IMR-90 (cell line): ENCODE measurements at regions not wholly inside any gene's neighbourhood (a gene's known extent, or its start where the extent isn't known, plus 50 kb on each side); places are given as distances from the start of the nearest gene placed in this dataset.

Experiments used
- BHLHE40 ChIP-seq: fragments of 150-350 bp; IDR thresholded peaks from 2 replicates; pipeline ENCODE4 v1.6.1; 2016; ENCODE audit warnings: mild to moderate bottlenecking, low read depth, low read length
- CEBPB ChIP-seq: IDR thresholded peaks from 2 replicates; pipeline ENCODE4 v1.6.1; 2012; ENCODE audit warnings: low read depth, low read length, improper control_type of control experiment
- FOS ChIP-seq: fragments of 150-350 bp; IDR thresholded peaks from 2 replicates; pipeline ENCODE4 v1.6.1; 2016; ENCODE audit warnings: low read depth, low read length
- MAZ ChIP-seq: IDR thresholded peaks from 2 replicates; pipeline ENCODE4 v1.6.1; 2012; ENCODE audit warnings: low read depth, mild to moderate bottlenecking, low read length, improper control_type of control experiment, moderate library complexity, borderline replicate concordance
- MXI1 ChIP-seq: IDR thresholded peaks from 2 replicates; pipeline ENCODE4 v1.6.1; 2012; ENCODE audit warnings: low read depth, mild to moderate bottlenecking, low read length, moderate library complexity, borderline replicate concordance
- NFE2L2 ChIP-seq: fragments of 150-350 bp; IDR thresholded peaks from 2 replicates; pipeline ENCODE4 v1.6.1; 2016; ENCODE audit warnings: low read depth, mild to moderate bottlenecking, low read length
- POLR2A ChIP-seq: IDR thresholded peaks from 2 replicates; pipeline ENCODE4 v1.6.1; 2012; ENCODE audit warnings: mild to moderate bottlenecking, low read depth, low read length
- RAD21 ChIP-seq: IDR thresholded peaks from 2 replicates; pipeline ENCODE4 v1.6.1; 2012; ENCODE audit warnings: low read length, improper control_type of control experiment
- RCOR1 ChIP-seq: IDR thresholded peaks from 2 replicates; pipeline ENCODE4 v1.6.1; 2012; ENCODE audit warnings: mild to moderate bottlenecking, low read length, improper control_type of control experiment; ENCODE audit not compliant: insufficient replicate concordance
- RFX5 ChIP-seq: IDR thresholded peaks from 2 replicates; pipeline ENCODE4 v1.8.0; 2012; ENCODE audit warnings: low read depth, mild to moderate bottlenecking, low read length, moderate library complexity
- SMC3 ChIP-seq: fragments of 150-350 bp; IDR thresholded peaks from 2 replicates; pipeline ENCODE4 v1.6.1; 2016; ENCODE audit warnings: low read depth, mild to moderate bottlenecking, antibody characterized with exemption, low read length, moderate library complexity
- TF ChIP-seq, protein P1 (sequence below): conservative IDR thresholded peaks from 2 replicates; pipeline ENCODE4 v1.5.1; 2012; ENCODE audit warnings: mild to moderate bottlenecking, low read depth, low read length, improper control_type of control experiment
- TF ChIP-seq, protein P2 (sequence below): fragments of 150-350 bp; IDR thresholded peaks from 2 replicates; pipeline ENCODE4 v1.6.1; 2017; ENCODE audit warnings: mild to moderate bottlenecking, antibody characterized with exemption, low read length, low read depth
- TF ChIP-seq, protein P3 (sequence below): fragments of 150-350 bp; IDR thresholded peaks from 2 replicates; pipeline ENCODE4 v1.6.1; 2016; ENCODE audit warnings: low read depth, mild to moderate bottlenecking, low read length, moderate library complexity, borderline replicate concordance

DNA sequence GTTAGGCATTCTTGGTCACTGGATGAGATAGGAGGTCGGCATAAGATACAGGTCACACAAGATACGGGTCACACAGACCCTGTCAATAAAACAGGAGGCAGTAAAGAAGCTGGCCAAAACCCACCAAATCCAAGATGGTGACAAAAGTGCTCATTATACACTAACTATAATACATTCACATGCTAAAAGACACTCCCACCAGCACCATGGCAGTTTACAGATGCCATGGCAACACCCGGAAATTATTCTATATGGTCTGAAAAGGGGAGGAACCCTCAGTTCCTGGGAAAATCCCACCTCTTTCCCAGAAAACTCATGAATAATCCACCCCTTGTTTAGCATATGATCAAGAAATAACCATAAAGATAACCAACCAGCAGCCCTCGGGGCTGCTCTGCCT, 56.0 kb upstream of the PTPRM start:
- TF ChIP-seq, protein P1, sequence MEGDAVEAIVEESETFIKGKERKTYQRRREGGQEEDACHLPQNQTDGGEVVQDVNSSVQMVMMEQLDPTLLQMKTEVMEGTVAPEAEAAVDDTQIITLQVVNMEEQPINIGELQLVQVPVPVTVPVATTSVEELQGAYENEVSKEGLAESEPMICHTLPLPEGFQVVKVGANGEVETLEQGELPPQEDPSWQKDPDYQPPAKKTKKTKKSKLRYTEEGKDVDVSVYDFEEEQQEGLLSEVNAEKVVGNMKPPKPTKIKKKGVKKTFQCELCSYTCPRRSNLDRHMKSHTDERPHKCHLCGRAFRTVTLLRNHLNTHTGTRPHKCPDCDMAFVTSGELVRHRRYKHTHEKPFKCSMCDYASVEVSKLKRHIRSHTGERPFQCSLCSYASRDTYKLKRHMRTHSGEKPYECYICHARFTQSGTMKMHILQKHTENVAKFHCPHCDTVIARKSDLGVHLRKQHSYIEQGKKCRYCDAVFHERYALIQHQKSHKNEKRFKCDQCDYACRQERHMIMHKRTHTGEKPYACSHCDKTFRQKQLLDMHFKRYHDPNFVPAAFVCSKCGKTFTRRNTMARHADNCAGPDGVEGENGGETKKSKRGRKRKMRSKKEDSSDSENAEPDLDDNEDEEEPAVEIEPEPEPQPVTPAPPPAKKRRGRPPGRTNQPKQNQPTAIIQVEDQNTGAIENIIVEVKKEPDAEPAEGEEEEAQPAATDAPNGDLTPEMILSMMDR = no peak
- TF ChIP-seq POLR2A = no peak
- TF ChIP-seq, protein P2, sequence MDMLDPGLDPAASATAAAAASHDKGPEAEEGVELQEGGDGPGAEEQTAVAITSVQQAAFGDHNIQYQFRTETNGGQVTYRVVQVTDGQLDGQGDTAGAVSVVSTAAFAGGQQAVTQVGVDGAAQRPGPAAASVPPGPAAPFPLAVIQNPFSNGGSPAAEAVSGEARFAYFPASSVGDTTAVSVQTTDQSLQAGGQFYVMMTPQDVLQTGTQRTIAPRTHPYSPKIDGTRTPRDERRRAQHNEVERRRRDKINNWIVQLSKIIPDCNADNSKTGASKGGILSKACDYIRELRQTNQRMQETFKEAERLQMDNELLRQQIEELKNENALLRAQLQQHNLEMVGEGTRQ = no peak
- TF ChIP-seq FOS = no peak
- TF ChIP-seq RCOR1 = no peak
- no peak for TF ChIP-seq RAD21
- no peak for TF ChIP-seq SMC3
- no peak for TF ChIP-seq NFE2L2
- no peak for TF ChIP-seq BHLHE40
- no peak for TF ChIP-seq MAZ
- no peak for TF ChIP-seq MXI1
- TF ChIP-seq RFX5 = no peak
- no peak for TF ChIP-seq CEBPB
- TF ChIP-seq, protein P3, sequence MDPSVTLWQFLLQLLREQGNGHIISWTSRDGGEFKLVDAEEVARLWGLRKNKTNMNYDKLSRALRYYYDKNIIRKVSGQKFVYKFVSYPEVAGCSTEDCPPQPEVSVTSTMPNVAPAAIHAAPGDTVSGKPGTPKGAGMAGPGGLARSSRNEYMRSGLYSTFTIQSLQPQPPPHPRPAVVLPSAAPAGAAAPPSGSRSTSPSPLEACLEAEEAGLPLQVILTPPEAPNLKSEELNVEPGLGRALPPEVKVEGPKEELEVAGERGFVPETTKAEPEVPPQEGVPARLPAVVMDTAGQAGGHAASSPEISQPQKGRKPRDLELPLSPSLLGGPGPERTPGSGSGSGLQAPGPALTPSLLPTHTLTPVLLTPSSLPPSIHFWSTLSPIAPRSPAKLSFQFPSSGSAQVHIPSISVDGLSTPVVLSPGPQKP = no peak
